GM21619 (cell line): ENCODE measurements at regions not wholly inside any gene's neighbourhood (a gene's known extent, or its start where the extent isn't known, plus 50 kb on each side); places are given as distances from the start of the nearest gene placed in this dataset.
"Not testable (repeated sequence)": the region's sequence is repeated elsewhere in the genome, so short reads cannot be mapped to it uniquely, and the experiment has no call there.

Experiments
- ATAC-seq: cut with Tn5 transposase; IDR thresholded peaks from one replicate; pipeline ENCODE4 v1.9.1; 2021; ENCODE audit not compliant: unreplicated experiment

- no peak for ATAC-seq
These were observed 335.2 kb upstream of the VWC2 start for GRCh38 chr7:49438281-49438680.

GRCh38 chr7:49443515-49443914, 329.9 kb upstream of the VWC2 start:
- no peak for ATAC-seq

- ATAC-seq, result no peak
These were observed 320.0 kb upstream of the VWC2 start for GRCh38 chr7:49453486-49453885.

- no peak for ATAC-seq
These were observed 294.0 kb upstream of the VWC2 start for GRCh38 chr7:49479441-49479840.

- ATAC-seq, result no peak
These were observed 293.4 kb upstream of the VWC2 start for GRCh38 chr7:49479936-49480544.

GRCh38 chr7:49481075-49481474, 292.4 kb upstream of the VWC2 start:
- ATAC-seq, result no peak

GRCh38 chr7:49483142-49483541, 290.3 kb upstream of the VWC2 start:
- no peak for ATAC-seq

- no peak for ATAC-seq
These were observed 286.2 kb upstream of the VWC2 start for GRCh38 chr7:49486974-49487829.

DNA sequence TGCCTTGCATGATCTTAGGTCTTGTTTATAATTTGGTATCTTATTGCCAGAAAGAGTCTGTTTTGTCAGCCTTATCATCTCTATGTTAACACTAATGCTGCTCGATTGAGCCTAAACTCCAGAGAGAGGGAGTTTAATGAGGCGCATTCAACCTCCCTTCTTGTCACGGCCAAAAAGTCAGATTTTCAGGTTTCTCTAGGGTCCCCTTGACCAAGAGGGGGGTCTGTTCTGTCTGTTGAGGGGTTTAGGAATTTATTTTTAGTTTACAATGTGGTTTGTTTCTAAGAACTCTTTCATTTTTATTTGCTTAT, 285.7 kb upstream of the VWC2 start:
- ATAC-seq, result no peak

GRCh38 chr7:49488573-49488972, 284.9 kb upstream of the VWC2 start:
- ATAC-seq, result no peak

GRCh38 chr7:49497471-49497870, 276.0 kb upstream of the VWC2 start:
- ATAC-seq, result no peak

DNA sequence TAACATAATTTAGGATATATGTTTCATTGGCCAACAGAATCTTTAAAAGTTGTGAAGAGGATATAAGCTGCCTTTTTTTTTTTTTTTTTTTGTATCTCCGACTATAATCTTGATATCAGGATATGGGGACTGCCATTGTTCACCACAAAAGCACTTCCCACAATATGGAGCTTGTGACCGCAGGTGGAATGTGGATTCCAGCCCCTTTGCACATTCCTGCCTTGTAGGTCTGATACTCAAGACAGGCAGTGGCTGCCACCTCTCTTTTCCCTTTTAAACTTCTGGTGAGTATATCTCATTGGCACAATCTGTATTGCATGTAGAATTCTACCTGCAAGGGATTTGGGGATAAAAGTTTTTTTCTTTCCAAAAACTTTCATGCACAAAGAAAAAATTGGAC, 272.7 kb upstream of the VWC2 start:
- no peak for ATAC-seq

DNA sequence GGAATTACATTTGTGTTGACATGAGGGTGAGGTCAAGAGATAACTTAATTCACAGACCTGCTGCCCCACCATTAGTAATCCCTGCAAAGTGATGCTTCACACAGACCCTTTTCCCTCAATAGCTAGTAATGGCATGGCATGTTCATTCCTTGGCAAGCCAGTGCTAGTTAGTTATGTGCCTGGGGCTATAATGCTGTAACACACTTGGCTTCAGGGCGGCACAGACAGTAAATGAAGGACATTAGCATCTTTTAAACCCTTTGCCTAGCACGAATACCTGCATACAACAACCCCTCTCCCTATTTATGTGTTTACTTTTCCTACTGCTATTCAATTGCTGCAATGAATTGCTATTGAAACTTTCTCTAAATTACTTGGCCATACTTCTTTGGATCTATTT, 266.2 kb upstream of the VWC2 start:
- not testable (repeated sequence) for ATAC-seq

- ATAC-seq, result no peak
These were observed 259.5 kb upstream of the VWC2 start for GRCh38 chr7:49513911-49514310.

GRCh38 chr7:49520951-49521350, 252.5 kb upstream of the VWC2 start:
- ATAC-seq, result no peak

DNA sequence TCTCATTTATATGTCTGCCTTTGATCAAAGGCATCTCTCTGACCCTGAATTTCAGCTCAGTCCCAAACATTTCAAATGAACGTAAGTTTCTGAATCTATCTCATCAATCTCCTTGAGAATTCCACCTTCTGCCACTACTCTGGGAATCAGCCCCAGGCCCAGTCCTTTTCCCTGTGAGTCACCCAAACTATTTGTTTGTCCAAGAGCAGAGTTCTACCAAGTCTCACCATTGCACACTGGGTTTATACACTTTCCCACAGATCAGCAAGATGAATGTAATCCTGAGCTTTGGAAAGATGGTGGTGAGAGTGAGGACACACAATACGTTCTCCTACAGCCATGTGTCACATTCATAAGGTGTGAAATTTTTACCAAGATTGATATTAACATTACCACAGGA, 251.3 kb upstream of the VWC2 start:
- ATAC-seq, result no peak

- ATAC-seq, result no peak
These were observed 249.6 kb upstream of the VWC2 start for GRCh38 chr7:49523870-49524269.

DNA sequence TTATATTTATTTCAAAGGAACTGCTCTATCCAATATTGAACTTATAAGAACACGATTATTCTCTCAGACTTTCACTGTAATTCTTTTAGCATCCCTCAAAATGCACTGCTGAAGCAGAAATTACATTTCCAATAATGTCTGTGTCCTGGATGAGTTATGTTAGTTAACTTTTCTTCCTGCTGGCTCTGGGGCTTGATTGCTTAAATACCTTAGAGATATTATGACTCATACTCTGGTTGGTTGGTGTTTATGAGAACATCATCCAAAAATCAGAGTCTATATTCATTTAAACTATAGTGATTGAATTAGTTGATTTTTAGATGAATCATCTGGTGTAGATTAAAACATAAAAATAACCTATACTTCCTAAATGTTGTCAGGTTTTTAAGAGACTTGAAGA, 246.3 kb upstream of the VWC2 start:
- ATAC-seq, result no peak

- ATAC-seq, result no peak
These were observed 243.0 kb upstream of the VWC2 start for GRCh38 chr7:49530481-49530880.

- ATAC-seq, result no peak
These were observed 209.6 kb upstream of the VWC2 start for GRCh38 chr7:49563693-49564378.

DNA sequence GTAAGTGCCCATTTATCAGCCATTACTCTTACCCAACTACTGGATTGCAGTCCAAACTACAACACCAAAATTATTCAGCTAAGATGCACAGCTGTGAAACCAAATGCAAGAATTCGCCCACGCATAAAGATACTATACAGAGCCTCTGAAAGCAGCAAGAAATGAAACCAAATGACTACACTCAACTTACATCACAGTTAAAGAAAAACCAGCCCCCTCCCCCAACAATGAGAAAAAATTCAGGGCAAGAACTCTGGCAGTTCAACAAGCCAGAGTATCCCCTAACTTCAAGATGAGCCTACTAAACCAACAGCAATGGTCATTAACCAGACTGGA, 209.1 kb upstream of the VWC2 start:
- ATAC-seq, result peak; percentile 67

DNA sequence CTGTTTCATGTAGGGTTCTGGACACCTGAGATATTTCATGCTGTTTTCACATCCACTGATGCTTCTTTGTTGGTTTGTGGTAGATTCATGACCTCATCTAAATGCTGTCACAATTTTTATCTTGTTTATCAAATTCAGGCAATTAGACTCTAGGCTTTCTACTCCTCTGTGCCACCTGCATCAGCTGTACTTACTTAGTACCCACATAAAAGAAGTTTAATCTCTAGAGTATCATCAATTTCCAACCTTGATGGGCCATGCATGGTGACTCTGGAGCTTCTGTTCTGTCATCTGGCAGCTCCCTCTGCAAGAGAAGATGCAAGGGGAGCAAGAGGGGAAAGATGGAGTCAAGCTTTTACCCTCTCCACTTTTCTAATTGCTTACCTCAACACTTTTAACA, 195.9 kb upstream of the VWC2 start:
- ATAC-seq, result no peak
